Stimulated activated naive CD8-positive, alpha-beta T cell treated with anti-CD3 and anti-CD28 coated beads, Interleukin-15, Interleukin-2, amounts not matched to agents 100 U/mL and 50 U/mL, for 24 hours (primary cell): ENCODE measurements at regions not wholly inside any gene's neighbourhood (a gene's known extent, or its start where the extent isn't known, plus 50 kb on each side); places are given as distances from the start of the nearest gene placed in this dataset.
"Not testable (repeated sequence)": the region's sequence is repeated elsewhere in the genome, so short reads cannot be mapped to it uniquely, and the experiment has no call there.

Experiments
- ATAC-seq: fragments of 150-1000 bp; cut with Tn5 transposase; one replicate; pipeline ENCODE4 v1.10.0; 2021
- DNase-seq: peaks from one replicate; pipeline ENCODE4 v3.0.0; 2021

DNA sequence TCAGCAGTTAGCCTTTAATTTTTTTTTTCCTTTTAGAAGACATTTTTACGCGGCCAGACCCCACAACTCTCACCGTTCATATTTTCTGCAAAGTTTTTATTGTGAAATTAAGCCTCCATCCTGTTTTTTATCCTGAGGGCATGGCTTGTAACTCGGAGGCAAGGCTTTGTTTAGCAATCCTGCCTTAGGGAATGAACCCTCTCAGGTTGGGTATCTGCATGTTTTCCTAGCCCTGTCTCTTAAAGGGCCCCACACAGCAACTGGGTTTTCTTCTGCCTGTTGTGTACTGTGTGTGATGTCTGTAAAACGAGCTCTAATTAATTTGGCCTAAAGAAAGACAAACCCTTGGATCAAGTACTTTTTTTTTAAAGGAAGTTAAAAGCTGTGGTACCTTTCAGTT lies 130.2 kb upstream of the COBL start:
- ATAC-seq (no peak), DNase-seq (no peak)

- DNase-seq = no peak
- no peak for ATAC-seq
These were observed 129.7 kb upstream of the COBL start for GRCh38 chr7:51446356-51446755.

- ATAC-seq (no peak), DNase-seq (no peak)
These were observed 128.3 kb upstream of the COBL start for GRCh38 chr7:51444936-51445335.

- ATAC-seq (no peak), DNase-seq (peak; percentile 40)
These were observed 114.0 kb upstream of the COBL start for GRCh38 chr7:51430480-51431086.

DNA sequence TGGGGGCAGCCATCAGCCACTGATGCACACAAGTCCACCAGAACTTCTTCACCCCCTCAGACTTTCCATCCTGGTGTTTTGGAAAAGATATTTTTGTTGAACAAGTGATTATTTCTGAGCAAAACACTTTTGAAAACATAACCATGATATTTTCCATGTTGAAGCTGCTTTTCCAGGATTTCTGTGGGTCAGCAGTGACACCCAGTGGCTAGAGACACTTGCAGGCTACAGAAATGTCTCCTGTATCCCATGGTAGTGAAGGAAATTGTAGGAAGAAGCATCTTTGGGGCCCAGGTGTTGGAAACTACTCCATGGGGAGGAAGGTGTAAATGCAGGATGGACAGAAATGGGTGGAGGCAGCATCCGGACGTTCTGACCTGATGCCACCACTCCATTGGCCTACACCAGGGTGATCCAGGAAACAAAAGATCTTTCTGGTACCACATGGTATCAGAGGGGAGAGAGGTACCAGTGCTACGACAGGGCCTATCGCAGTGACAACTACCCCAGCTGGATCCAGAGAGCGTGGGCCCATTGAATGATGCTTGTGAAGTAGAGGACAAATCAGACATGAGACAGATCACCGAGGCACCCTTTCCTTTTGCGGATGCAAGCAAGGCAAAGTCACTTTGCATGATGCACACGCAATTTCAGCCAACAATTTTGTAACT lies 111.7 kb upstream of the COBL start:
- ATAC-seq = no peak

GRCh38 chr7:51426163-51426562 lies 109.6 kb upstream of the COBL start:
- ATAC-seq = no peak
- DNase-seq = no peak

More for the DNA sequence above, 111.7 kb upstream of the COBL start:
- no peak for DNase-seq

DNA sequence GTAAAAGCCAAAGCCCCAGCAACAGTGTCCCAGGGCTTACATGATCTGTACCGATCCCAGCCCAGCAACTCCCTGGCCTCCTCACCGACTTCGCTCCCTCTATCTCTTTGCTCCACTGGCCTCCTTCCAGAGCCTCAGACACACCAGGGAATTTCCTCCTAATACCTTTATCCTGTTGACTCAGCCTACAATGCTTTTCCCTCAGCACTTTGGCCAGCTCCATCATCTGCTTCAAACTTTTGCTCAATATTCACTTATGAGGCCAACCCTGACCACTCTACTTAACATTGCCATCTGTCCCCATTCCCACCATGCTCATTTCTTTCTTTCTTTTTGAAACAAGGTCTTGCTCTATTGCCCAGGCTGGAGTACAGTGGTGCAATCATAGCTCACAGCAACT lies 93.3 kb upstream of the COBL start:
- not testable (repeated sequence) for ATAC-seq, DNase-seq

DNA sequence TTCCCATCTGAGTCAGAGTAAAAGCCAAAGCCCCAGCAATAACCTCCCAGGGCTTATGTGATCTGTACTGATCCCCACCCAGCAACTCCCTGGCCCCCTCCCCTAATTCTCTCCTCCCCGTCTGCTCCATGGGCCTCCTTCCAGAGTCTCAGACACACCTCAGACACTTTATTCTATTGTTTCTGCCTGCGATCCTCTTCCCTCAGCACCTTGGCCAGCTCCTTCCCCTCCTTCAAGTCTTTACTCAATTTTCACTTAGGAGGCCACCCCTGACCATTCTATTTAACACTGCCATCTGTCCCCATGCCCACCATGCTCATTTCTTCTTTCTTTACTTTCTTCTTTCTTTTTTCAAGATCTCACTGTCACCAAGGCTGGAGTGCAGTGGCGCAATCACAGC lies 81.0 kb upstream of the COBL start:
- ATAC-seq, DNase-seq: not testable (repeated sequence)

DNA sequence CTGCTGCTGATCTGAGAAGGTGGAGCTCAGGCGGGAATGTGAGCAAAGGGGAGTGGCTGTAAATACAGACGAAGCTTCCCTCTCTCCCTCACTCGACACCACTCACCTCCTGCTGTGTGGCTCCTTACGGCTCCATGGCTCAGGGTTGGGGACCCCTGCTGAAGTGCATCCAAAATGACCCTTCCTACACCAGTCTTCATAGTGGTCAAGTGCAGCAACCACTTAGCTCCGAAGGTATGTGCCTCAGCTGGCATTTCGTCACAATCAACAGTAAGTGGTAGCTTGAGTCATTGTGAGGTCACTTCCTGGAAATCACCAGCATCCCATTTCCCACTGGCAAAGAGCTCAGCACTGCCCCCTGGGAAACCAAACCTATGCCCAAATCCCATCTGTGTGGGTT lies 76.4 kb upstream of the COBL start:
- ATAC-seq, DNase-seq: not testable (repeated sequence)

GRCh38 chr7:51389952-51390351 lies 73.3 kb upstream of the COBL start:
- ATAC-seq, DNase-seq: not testable (repeated sequence)

DNA sequence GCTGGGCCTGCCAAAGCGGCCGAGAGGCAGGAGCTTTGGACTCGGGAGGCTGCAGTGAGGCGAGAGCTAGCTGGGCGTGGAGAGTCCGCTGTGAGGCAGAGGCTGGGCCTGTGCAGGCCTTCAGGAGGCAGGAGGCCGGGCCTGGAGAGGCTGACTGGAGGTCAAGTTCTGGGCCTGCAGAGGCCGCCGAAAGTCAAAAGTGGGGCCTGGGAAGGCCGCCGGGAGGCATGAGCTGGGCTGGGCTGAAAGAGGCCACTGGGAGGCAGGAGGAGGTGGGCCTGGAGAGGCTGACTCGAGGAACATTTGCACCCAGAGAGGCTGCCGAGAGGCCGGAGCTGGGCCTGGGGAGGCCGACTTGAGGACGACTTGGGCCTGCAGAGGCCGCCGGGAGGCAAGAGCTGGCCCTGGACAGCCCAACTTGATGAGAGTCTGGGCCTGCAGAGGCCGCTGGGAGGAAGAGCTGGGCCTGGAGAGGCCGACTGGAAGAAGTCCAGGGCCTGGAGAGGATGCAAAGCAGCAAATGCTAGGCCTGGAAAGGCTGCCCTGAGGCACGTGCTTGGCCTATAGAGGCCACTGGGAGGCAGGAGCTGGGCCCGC lies 72.7 kb upstream of the COBL start:
- not testable (repeated sequence) for ATAC-seq, DNase-seq

GRCh38 chr7:51388241-51388640 lies 71.6 kb upstream of the COBL start:
- ATAC-seq, DNase-seq: not testable (repeated sequence)

- ATAC-seq, DNase-seq: not testable (repeated sequence)
These were observed 70.4 kb upstream of the COBL start for GRCh38 chr7:51386806-51387568.

GRCh38 chr7:51386184-51386583 lies 69.6 kb upstream of the COBL start:
- not testable (repeated sequence) for DNase-seq, ATAC-seq

GRCh38 chr7:51382243-51382642 lies 65.6 kb upstream of the COBL start:
- not testable (repeated sequence) for ATAC-seq, DNase-seq

GRCh38 chr7:51376420-51377092 lies 59.9 kb upstream of the COBL start:
- ATAC-seq (no peak), DNase-seq (no peak)

- DNase-seq = no peak
- no peak for ATAC-seq
These were observed 58.3 kb upstream of the COBL start for GRCh38 chr7:51374936-51375335.

DNA sequence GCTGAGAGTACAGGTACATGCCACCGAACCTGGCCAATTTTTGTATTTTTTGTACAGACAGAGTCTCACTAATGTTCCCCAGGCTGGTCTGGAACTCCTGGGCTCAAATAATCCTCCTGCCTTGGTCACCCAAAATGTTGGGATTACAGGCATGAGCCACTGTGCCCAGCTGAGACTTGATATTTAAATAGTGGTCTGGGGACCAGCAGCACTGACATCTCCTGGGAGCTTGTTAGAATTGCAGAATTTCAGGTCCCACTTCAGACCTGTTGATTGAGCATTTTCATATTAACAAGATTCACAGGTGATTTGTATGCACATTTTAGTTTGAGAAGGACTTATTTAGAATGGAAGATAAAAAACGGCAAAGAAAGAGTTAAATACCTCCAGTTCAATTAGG lies 57.0 kb upstream of the COBL start:
- not testable (repeated sequence) for DNase-seq, ATAC-seq

GRCh38 chr7:51369746-51370145 lies 53.1 kb upstream of the COBL start:
- DNase-seq (no peak), ATAC-seq (no peak)

- not testable (repeated sequence) for DNase-seq, ATAC-seq
These were observed 52.6 kb upstream of the COBL start for GRCh38 chr7:51369228-51369627.

DNA sequence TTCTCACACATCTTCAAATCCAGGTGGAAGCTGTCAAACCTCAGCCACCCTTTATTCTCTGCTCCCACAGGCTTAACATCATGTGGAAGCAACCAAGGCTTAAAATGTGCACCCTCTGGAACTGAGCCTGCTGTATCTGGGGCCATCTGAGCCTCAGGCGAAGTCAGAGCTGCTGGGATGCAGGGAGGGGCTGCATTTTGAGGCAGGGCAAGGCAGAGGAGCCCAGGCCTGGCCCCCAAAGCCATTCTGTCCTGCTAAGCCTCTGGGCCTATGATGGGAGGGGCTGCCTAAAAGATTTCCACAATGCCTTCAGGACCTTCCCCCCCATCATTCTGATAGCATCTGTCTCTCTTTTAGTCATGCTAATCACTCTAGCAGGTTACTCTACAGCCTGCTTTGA lies 51.7 kb upstream of the COBL start:
- DNase-seq = no peak
- ATAC-seq = no peak

- DNase-seq (no peak), ATAC-seq (no peak)
These were observed 51.0 kb upstream of the COBL start for GRCh38 chr7:51367614-51367968.
